Colonic mucosa (tissue), 4 donors: ENCODE measurements at regions not wholly inside any gene's neighbourhood (a gene's known extent, or its start where the extent isn't known, plus 50 kb on each side); places are given as distances from the start of the nearest gene placed in this dataset.
"Not testable (repeated sequence)": the region's sequence is repeated elsewhere in the genome, so short reads cannot be mapped to it uniquely, and the experiment has no call there.

Experiments
- DNase-seq: peaks from one replicate; pipeline ENCODE4 v3.0.0-alpha.2; 2020
- H3K27ac ChIP-seq: fragments of 200-600 bp; one replicate; pipeline ENCODE4 v1.8.0; 2021
- H3K27me3 ChIP-seq: fragments of 200-600 bp; one replicate; pipeline ENCODE4 v1.8.0; 2021
- H3K36me3 ChIP-seq: fragments of 200-600 bp; one replicate; pipeline ENCODE4 v1.8.0; 2021
- H3K4me1 ChIP-seq: fragments of 200-600 bp; one replicate; pipeline ENCODE4 v1.8.0; 2021; ENCODE audit warnings: mild to moderate bottlenecking
- H3K4me3 ChIP-seq: fragments of 200-600 bp; one replicate; pipeline ENCODE4 v1.8.0; 2021
- H3K9ac ChIP-seq, 2 donors: one replicate each; pipeline ENCODE4 v1.7.0; 2013; ENCODE audit warnings: control low read depth in 2 of 2, low read depth in 2 of 2, low read length in 2 of 2
- H3K9me3 ChIP-seq: fragments of 200-600 bp; one replicate; pipeline ENCODE4 v1.8.0; 2021
- CTCF ChIP-seq: fragments of 200-600 bp; IDR thresholded peaks from one replicate; pipeline ENCODE4 v1.8.0; 2022; ENCODE audit warnings: antibody characterized with exemption, mild to moderate bottlenecking
- intact Hi-C: fragments of 100-400 bp; cut with DNase I; formaldehyde crosslinking; loops from one replicate; pipeline ENCODE4 v1.14.1; 2022
- donor health status: healthy.
- donor health status: DM: no; HTN: no; CAD: no.
- donor health status: DM: no; HTN: no; CAD: no.

DNA sequence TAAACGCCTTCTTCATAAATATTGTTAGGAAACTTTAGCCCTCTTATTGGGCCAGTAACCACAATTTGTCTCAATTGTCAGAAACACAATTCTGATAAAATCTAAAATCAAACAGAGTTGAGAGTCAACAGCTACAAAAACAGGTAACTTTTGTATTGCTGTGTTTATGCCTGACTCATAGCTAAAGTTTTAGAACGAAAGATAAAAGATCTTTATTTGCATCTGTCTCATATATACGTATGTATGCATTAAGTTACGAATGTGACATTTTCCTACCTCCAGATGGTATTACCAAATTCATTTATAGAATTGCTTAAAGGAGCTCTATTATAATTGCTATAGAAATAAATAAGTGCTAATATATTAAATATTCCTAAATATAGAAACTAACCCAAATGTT is 887.9 kb upstream of the NDST4 start:
- Histone ChIP-seq H3K4me1 (no peaks in the 10 kb centered on the region), H3K27ac (no peak overlapping the region), H3K9me3 (no peaks in the 10 kb centered on the region), H3K27me3 (no peaks in the 10 kb centered on the region), H3K36me3 (no peaks in the 10 kb centered on the region), H3K4me3 (no peak overlapping the region), H3K9ac (no peak overlapping the region)
- DNase-seq = no peak
- intact Hi-C loops = no loop called here
- TF ChIP-seq CTCF = no peak

GRCh38 chr4:115986573-115986972 is 873.2 kb upstream of the NDST4 start:
- Histone ChIP-seq H3K27ac (no peak overlapping the region), H3K27me3 (no peaks in the 10 kb centered on the region), H3K4me3 (no peak overlapping the region), H3K4me1 (no peaks in the 10 kb centered on the region), H3K9me3 (no peaks in the 10 kb centered on the region), H3K9ac (no peak overlapping the region), H3K36me3 (no peaks in the 10 kb centered on the region)
- TF ChIP-seq CTCF = no peak
- intact Hi-C loops = no loop called here
- DNase-seq = no peak

DNA sequence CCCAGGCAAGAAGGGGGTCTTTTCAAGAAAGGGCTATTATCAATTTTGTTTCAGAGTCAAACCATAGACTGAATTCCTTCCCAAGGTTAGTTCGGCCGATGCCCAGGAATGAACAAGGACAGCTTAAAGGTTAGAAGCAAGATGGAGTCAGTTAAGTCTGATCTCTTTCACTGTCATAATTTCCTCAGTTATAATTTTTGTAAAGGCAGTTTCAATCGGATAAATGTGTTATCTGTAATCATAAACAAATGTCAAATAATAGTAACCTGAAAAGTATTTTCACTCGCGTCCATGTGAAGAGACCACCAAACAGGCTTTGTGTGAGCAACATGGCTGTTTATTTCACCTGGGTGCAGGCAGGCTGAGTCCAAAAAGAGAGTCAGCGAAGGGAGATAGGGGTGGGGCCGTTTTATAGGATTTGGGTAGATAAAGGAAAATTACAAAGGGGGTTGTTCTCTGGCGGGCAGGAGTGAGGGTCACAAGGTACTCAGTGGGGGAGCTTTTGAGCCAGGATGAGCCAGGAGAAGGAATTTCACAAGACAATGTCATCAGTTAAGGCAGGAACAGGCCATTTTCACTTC is 862.1 kb upstream of the NDST4 start:
- H3K4me1 ChIP-seq, H3K27ac ChIP-seq, H3K9ac ChIP-seq, H3K9me3 ChIP-seq, DNase-seq, H3K27me3 ChIP-seq, H3K4me3 ChIP-seq, H3K36me3 ChIP-seq, intact Hi-C loops: not testable (repeated sequence)

DNA sequence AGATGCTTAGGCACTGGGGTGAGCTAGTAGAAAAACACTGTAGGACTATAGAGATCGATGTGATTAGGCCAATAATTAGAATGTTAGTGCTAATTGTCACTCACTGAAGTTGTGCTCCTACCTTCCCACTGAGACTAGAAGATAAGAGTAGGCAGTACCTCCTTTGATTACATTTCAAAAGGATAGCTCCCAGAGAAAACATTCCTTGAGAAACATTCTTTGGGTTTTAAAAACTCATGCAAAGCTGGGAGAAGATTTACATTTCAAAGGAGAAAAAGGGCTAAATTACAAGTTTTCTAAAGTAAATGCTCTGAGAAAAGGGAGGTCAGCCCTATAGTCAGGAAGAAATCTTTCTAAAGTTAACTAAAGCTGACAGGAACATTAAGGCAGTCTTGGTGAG is 860.3 kb upstream of the NDST4 start:
- DNase-seq = no peak
- intact Hi-C loops = no loop called here

DNA sequence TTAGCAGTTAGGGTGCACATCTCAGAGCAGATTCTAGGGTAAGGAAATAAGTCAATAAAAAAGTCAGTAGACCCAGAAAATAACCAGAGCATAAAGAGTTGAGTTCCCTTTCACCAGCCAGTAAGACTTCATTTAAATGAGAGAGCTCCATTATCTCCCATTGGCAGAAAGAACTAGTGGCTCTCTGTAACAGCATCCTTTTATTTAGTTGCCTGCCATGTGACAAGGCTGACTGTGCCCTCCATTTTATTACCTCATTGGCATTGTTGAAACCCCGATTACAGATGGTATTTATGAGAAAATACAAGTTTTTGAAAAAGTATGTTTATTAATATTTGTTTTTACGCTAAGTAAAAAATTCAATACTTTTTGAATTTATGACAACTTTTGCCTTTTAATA is 859.5 kb upstream of the NDST4 start:
- H3K9ac ChIP-seq = no peak overlapping the region
- no peaks in the 10 kb centered on the region for H3K27me3 ChIP-seq
- TF ChIP-seq CTCF = no peak
- no peaks in the 10 kb centered on the region for H3K36me3 ChIP-seq
- no peak for DNase-seq
- intact Hi-C loops = no loop called here
- no peak overlapping the region for H3K27ac ChIP-seq
- no peaks in the 10 kb centered on the region for H3K4me1 ChIP-seq
- no peaks in the 10 kb centered on the region for H3K9me3 ChIP-seq
- no peak overlapping the region for H3K4me3 ChIP-seq

More for the DNA sequence above, 860.3 kb upstream of the NDST4 start:
- no peaks in the 10 kb centered on the region for H3K4me1 ChIP-seq
- no peak overlapping the region for H3K27ac ChIP-seq
- no peaks in the 10 kb centered on the region for H3K36me3 ChIP-seq
- no peak overlapping the region for H3K4me3 ChIP-seq
- H3K9ac ChIP-seq = no peak overlapping the region
- no peaks in the 10 kb centered on the region for H3K9me3 ChIP-seq
- H3K27me3 ChIP-seq = no peaks in the 10 kb centered on the region
- TF ChIP-seq CTCF = no peak

- H3K4me3 ChIP-seq = no peak overlapping the region
- no peak for TF ChIP-seq CTCF
Measured at GRCh38 chr4:115970859-115971258, 857.4 kb upstream of the NDST4 start.

More at GRCh38 chr4:115970859-115971258, 857.4 kb upstream of the NDST4 start:
- Histone ChIP-seq H3K4me1 (no peaks in the 10 kb centered on the region), H3K27ac (no peak overlapping the region), H3K9ac (no peak overlapping the region), H3K36me3 (no peaks in the 10 kb centered on the region), H3K9me3 (no peaks in the 10 kb centered on the region), H3K27me3 (no peaks in the 10 kb centered on the region)
- intact Hi-C loops = no loop called here
- DNase-seq = no peak
